ENCODE measurements at regions not wholly inside any gene's neighbourhood (a gene's known extent, or its start where the extent isn't known, plus 50 kb on each side); places are given as distances from the start of the nearest gene placed in this dataset.

DNA sequence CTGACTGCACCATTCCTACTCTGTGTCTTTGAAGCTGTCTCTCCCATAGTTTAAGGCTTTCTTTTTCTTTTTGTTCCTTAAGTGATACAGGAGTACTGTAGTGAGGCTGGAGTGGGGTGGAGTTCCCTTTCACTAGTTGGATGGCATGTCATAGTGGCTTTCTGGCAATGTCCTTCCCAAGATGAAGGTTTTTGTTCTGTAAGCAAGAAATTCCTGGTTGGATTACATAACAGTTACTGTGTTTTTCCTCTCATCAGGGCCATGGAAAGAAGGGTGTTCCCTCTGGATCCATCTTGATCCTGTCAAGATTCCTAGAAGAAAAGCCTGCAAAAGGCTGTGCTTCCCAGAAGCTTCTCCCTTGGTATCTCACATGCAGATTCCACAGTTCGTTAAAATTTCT lies 84.2 kb downstream of the ACKR3 start:
- TF ChIP-seq, protein P1, sequence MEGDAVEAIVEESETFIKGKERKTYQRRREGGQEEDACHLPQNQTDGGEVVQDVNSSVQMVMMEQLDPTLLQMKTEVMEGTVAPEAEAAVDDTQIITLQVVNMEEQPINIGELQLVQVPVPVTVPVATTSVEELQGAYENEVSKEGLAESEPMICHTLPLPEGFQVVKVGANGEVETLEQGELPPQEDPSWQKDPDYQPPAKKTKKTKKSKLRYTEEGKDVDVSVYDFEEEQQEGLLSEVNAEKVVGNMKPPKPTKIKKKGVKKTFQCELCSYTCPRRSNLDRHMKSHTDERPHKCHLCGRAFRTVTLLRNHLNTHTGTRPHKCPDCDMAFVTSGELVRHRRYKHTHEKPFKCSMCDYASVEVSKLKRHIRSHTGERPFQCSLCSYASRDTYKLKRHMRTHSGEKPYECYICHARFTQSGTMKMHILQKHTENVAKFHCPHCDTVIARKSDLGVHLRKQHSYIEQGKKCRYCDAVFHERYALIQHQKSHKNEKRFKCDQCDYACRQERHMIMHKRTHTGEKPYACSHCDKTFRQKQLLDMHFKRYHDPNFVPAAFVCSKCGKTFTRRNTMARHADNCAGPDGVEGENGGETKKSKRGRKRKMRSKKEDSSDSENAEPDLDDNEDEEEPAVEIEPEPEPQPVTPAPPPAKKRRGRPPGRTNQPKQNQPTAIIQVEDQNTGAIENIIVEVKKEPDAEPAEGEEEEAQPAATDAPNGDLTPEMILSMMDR (IDR thresholded peaks at IDR 0.05; ENCODE audit: poor library complexity, severe bottlenecking), result no peak
- TF ChIP-seq POLR2AphosphoS5 (IDR thresholded peaks at IDR 0.05), result no peak

Data from neural cell (in vitro differentiated cells).